ENCODE measurements at regions not wholly inside any gene's neighbourhood (a gene's known extent, or its start where the extent isn't known, plus 50 kb on each side); places are given as distances from the start of the nearest gene placed in this dataset.

GRCh38 chr10:83037653-83038052 is 1101.7 kb upstream of the GHITM start:
- TF ChIP-seq CTCF (IDR thresholded peaks at IDR 0.05) (no peak), POLR2A (IDR thresholded peaks at IDR 0.05; ENCODE audit: low read depth) (no peak)
